ENCODE measurements at regions not wholly inside any gene's neighbourhood (a gene's known extent, or its start where the extent isn't known, plus 50 kb on each side); places are given as distances from the start of the nearest gene placed in this dataset.

DNA sequence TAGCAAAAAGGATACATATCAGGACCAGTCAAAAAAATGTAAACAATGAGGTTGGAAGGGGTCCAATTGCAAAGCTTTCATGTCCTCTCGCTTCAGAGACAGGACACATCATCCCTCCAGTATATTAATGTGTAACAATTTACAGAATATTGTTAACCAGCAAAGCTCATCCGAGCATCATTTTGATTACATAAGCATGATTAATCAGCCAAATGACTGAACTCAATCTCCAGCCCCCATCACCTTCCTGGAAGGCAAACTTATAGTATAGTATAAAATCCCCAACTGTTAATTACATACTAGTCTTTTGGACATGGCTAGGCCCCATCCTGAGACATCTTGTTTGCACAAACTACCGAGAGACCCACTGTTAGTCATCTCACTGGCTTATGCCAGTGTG is 77.6 kb upstream of the TRAM1L1 start:
- no peak for DNase-seq (ENCODE audit: low read depth, low spot score)
- no peak for TF ChIP-seq ZFX (IDR thresholded peaks at IDR 0.05)
- TF ChIP-seq RAD21 (IDR thresholded peaks at IDR 0.05; ENCODE audit: low read depth): no peak
- TF ChIP-seq ZBTB33 (IDR thresholded peaks at IDR 0.05; ENCODE audit: extremely low read depth, insufficient replicate concordance, low read length): no peak
- no peak for TF ChIP-seq SIN3A (IDR thresholded peaks at IDR 0.05; ENCODE audit: low read depth)
- no peak for TF ChIP-seq CEBPB (IDR thresholded peaks at IDR 0.05; ENCODE audit: low read depth)
- TF ChIP-seq POLR2AphosphoS5 (IDR thresholded peaks at IDR 0.05; ENCODE audit: low read depth, low read length): no peak
- no peak for TF ChIP-seq SRF (IDR thresholded peaks at IDR 0.05; ENCODE audit: low read depth)
- no peak for TF ChIP-seq EZH2phosphoT487 (IDR thresholded peaks at IDR 0.05; ENCODE audit: borderline replicate concordance)
- TF ChIP-seq REST (IDR thresholded peaks at IDR 0.05; ENCODE audit: low read depth): no peak
- no peak for TF ChIP-seq FOSL1 (IDR thresholded peaks at IDR 0.05; ENCODE audit: low read depth)
- TF ChIP-seq MAX (IDR thresholded peaks at IDR 0.05): no peak
- TF ChIP-seq, protein P1, sequence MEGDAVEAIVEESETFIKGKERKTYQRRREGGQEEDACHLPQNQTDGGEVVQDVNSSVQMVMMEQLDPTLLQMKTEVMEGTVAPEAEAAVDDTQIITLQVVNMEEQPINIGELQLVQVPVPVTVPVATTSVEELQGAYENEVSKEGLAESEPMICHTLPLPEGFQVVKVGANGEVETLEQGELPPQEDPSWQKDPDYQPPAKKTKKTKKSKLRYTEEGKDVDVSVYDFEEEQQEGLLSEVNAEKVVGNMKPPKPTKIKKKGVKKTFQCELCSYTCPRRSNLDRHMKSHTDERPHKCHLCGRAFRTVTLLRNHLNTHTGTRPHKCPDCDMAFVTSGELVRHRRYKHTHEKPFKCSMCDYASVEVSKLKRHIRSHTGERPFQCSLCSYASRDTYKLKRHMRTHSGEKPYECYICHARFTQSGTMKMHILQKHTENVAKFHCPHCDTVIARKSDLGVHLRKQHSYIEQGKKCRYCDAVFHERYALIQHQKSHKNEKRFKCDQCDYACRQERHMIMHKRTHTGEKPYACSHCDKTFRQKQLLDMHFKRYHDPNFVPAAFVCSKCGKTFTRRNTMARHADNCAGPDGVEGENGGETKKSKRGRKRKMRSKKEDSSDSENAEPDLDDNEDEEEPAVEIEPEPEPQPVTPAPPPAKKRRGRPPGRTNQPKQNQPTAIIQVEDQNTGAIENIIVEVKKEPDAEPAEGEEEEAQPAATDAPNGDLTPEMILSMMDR (IDR thresholded peaks at IDR 0.05 in 2 of 3, conservative IDR thresholded peaks at IDR 0.05 in 1 of 3; ENCODE audit: borderline replicate concordance in 1 of 3, insufficient read depth in 1 of 3, low read depth in 2 of 3, low read length in 2 of 3): no peak
- TF ChIP-seq SP1 (IDR thresholded peaks at IDR 0.05; ENCODE audit: low read depth): no peak
- no peak for TF ChIP-seq POLR2A (IDR thresholded peaks at IDR 0.05; ENCODE audit: borderline replicate concordance, extremely low read depth, insufficient read depth, insufficient read length)
- no peak for TF ChIP-seq ZNF274 (IDR thresholded peaks at IDR 0.05; ENCODE audit: low read depth, low read length)
- TF ChIP-seq EZH2 (IDR thresholded peaks at IDR 0.05): no peak
- no peak for TF ChIP-seq JUND (IDR thresholded peaks at IDR 0.05)
- H3K27ac ChIP-seq (ENCODE audit: low read depth, low read length): no peak overlapping the region
- ChIA-PET RAD21 (ENCODE audit: low non-redundant PET in 1 of 2, low total read pairs in 2 of 2, uncharacterized antibody in 2 of 2, unreplicated experiment in 2 of 2) (no interaction called here), CTCF (no interaction called here), POLR2A (no interaction called here)
- no peak overlapping the region for H2AFZ ChIP-seq (ENCODE audit: low read depth, low read length, poor library complexity, severe bottlenecking)
- H3K79me2 ChIP-seq (ENCODE audit: insufficient read depth, low read length): no peaks in the 10 kb centered on the region
- no peaks in the 10 kb centered on the region for H3K36me3 ChIP-seq (ENCODE audit: control insufficient read depth in 1 of 2, insufficient read depth in 2 of 2, low read length in 2 of 2)
- H3K9me3 ChIP-seq (ENCODE audit: control insufficient read depth in 1 of 2, insufficient read depth in 1 of 2, low read depth in 1 of 2, low read length in 2 of 2): no peaks in the 10 kb centered on the region
- intact Hi-C loops (cut with micrococcal nuclease): no loop called here
- H3K4me1 ChIP-seq (ENCODE audit: control insufficient read depth in 1 of 2, insufficient read depth in 2 of 2, low read length in 2 of 2): no peaks in the 10 kb centered on the region
- no peak overlapping the region for H3K4me3 ChIP-seq (replicated peaks in 1 of 2; ENCODE audit: low read depth in 1 of 2, low read length in 2 of 2)
- no peak for ATAC-seq
- no peak overlapping the region for H3K9ac ChIP-seq (ENCODE audit: low read length)
- no peaks in the 10 kb centered on the region for H3K27me3 ChIP-seq (ENCODE audit: insufficient read depth, low read length)
- no peaks in the 10 kb centered on the region for H4K20me1 ChIP-seq (ENCODE audit: insufficient read depth)
- BruUV-seq (replicated peaks): no TSS peak
- no peak overlapping the region for H3K4me2 ChIP-seq (ENCODE audit: low read length)
- H3K9me2 ChIP-seq (ENCODE audit: insufficient read depth): no peaks in the 10 kb centered on the region

All from HCT116 (cell line).